Progenitor cell of endocrine pancreas (in vitro differentiated cells): ENCODE measurements at regions not wholly inside any gene's neighbourhood (a gene's known extent, or its start where the extent isn't known, plus 50 kb on each side); places are given as distances from the start of the nearest gene placed in this dataset.

Experiments
- DNase-seq: peaks from one replicate; pipeline ENCODE4 v3.0.0; 2021; ENCODE audit warnings: low spot score; ENCODE audit not compliant: unreplicated experiment
- H3K27ac Mint-ChIP-seq: 2 replicates; pipeline ENCODE4 v1.8.0; 2021; ENCODE audit warnings: mild to moderate bottlenecking, moderate library complexity, mixed read lengths
- H3K27me3 Mint-ChIP-seq: 2 replicates; pipeline ENCODE4 v1.8.0; 2021; ENCODE audit warnings: mixed read lengths
- H3K36me3 Mint-ChIP-seq: 2 replicates; pipeline ENCODE4 v1.8.0; 2022; ENCODE audit warnings: mixed read lengths; ENCODE audit not compliant: insufficient read depth
- H3K4me1 Mint-ChIP-seq: 2 replicates; pipeline ENCODE4 v1.8.0; 2021; ENCODE audit warnings: low read depth, mixed read lengths
- H3K4me3 Mint-ChIP-seq: 2 replicates; pipeline ENCODE4 v1.8.0; 2021; ENCODE audit warnings: low read depth, mild to moderate bottlenecking, moderate library complexity, mixed read lengths
- H3K9me3 Mint-ChIP-seq: 2 replicates; pipeline ENCODE4 v1.8.0; 2021; ENCODE audit warnings: low read depth, mixed read lengths
- TF ChIP-seq, protein P1 (sequence below): fragments of 200-600 bp; sonication (generic); IDR thresholded peaks from one replicate; pipeline ENCODE4 v1.5.0; 2021; ENCODE audit warnings: antibody characterized with exemption, mild to moderate bottlenecking; ENCODE audit not compliant: unreplicated experiment

DNA sequence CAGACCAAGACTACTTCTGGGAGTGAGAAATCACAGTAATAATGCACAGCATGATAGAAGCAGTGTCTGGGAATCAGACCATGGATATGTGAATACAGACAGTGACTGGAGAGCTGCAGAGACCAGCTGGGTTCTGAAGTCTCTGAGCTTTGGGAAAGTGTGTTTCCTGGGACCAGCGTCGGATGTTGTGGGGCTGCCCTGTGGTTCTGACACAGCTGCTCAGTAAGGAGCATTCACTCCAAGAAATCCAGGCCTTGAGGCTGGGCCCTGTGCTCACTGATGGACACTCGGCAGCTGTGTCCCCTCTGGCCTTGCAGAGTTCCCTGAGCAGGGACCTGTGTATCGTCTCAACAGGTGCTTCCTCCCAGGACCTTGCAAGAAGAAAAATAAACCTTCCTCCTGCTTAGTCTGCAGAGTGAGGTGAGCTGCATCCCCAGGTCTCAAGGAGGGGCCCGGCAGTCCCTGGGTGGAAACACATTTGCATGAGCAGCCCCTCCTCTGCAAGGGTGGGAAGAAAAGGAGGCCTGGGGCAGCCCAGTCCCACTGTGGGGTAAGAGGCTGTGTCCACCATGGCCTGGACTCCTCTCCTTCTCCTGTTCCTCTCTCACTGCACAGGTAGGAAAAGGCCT lies 107.9 kb downstream of the VPREB1 start:
- Mint-ChIP-seq H3K27me3 (peaks cover 91% of the 10 kb centered on the region), H3K9me3 (no peaks in the 10 kb centered on the region), H3K4me1 (peaks cover 4% of the 10 kb centered on the region), H3K36me3 (no peaks in the 10 kb centered on the region), H3K4me3 (no peak overlapping the region), H3K27ac (no peak overlapping the region)
- no peak for DNase-seq
- TF ChIP-seq, protein P1, sequence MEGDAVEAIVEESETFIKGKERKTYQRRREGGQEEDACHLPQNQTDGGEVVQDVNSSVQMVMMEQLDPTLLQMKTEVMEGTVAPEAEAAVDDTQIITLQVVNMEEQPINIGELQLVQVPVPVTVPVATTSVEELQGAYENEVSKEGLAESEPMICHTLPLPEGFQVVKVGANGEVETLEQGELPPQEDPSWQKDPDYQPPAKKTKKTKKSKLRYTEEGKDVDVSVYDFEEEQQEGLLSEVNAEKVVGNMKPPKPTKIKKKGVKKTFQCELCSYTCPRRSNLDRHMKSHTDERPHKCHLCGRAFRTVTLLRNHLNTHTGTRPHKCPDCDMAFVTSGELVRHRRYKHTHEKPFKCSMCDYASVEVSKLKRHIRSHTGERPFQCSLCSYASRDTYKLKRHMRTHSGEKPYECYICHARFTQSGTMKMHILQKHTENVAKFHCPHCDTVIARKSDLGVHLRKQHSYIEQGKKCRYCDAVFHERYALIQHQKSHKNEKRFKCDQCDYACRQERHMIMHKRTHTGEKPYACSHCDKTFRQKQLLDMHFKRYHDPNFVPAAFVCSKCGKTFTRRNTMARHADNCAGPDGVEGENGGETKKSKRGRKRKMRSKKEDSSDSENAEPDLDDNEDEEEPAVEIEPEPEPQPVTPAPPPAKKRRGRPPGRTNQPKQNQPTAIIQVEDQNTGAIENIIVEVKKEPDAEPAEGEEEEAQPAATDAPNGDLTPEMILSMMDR: no peak

- no peak overlapping the region for H3K4me3 Mint-ChIP-seq
- H3K9me3 Mint-ChIP-seq: no peaks in the 10 kb centered on the region
- H3K27me3 Mint-ChIP-seq: peaks cover 84% of the 10 kb centered on the region
- no peak overlapping the region for H3K27ac Mint-ChIP-seq
- no peak for DNase-seq
- TF ChIP-seq, protein P1: no peak
- peaks cover 4% of the 10 kb centered on the region for H3K4me1 Mint-ChIP-seq
- H3K36me3 Mint-ChIP-seq: no peaks in the 10 kb centered on the region
Observed at GRCh38 chr22:22355096-22355834, 110.7 kb downstream of the VPREB1 start.

- Mint-ChIP-seq H3K9me3 (peaks cover 5% of the 10 kb centered on the region), H3K27me3 (peaks cover 82% of the 10 kb centered on the region), H3K36me3 (no peaks in the 10 kb centered on the region), H3K4me1 (peaks cover 4% of the 10 kb centered on the region), H3K4me3 (no peak overlapping the region), H3K27ac (no peak overlapping the region)
- TF ChIP-seq, protein P1: peak; percentile 80
- peak; percentile 85 for DNase-seq
Observed at GRCh38 chr22:22357024-22357883, 112.7 kb downstream of the VPREB1 start.

GRCh38 chr22:22358152-22358551 lies 113.6 kb downstream of the VPREB1 start:
- Mint-ChIP-seq H3K4me3 (no peak overlapping the region), H3K9me3 (peaks cover 5% of the 10 kb centered on the region), H3K27ac (no peak overlapping the region), H3K4me1 (no peaks in the 10 kb centered on the region), H3K27me3 (peaks cover 82% of the 10 kb centered on the region), H3K36me3 (no peaks in the 10 kb centered on the region)
- no peak for DNase-seq
- TF ChIP-seq, protein P1: no peak

DNA sequence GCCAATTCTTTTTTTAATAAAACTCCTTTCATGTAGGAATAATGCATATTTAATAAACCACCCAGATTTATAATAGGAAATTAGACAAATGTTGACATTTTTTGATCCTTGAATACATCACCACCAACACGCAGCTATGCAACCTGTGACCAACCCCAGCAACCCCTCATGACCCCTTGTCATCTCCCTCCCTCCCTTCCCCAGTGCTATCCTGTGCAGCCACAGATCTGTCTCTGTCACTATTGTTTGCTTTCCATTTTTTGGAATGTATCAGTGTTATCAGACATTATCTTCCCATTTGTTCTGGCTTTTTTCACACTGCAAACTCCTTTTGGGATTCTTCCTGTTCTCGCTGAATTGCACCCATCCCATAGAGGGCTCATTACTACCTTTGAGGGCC lies 114.1 kb downstream of the VPREB1 start:
- no peaks in the 10 kb centered on the region for H3K36me3 Mint-ChIP-seq
- TF ChIP-seq, protein P1: no peak
- H3K4me1 Mint-ChIP-seq: no peaks in the 10 kb centered on the region
- H3K9me3 Mint-ChIP-seq: peaks cover 5% of the 10 kb centered on the region
- H3K4me3 Mint-ChIP-seq: no peak overlapping the region
- H3K27me3 Mint-ChIP-seq: peaks cover 82% of the 10 kb centered on the region
- no peak overlapping the region for H3K27ac Mint-ChIP-seq
- no peak for DNase-seq
